ENCODE measurements at regions not wholly inside any gene's neighbourhood (a gene's known extent, or its start where the extent isn't known, plus 50 kb on each side); places are given as distances from the start of the nearest gene placed in this dataset.
"Not testable (repeated sequence)": the region's sequence is repeated elsewhere in the genome, so short reads cannot be mapped to it uniquely, and the experiment has no call there.

GRCh38 chr3:87548271-87548670 lies 271.9 kb upstream of the POU1F1 start:
- no peak overlapping the region for H2AFZ ChIP-seq (ENCODE audit: low read depth, low read length)
- no peak overlapping the region for H3K4ac ChIP-seq (ENCODE audit: low read depth in 1 of 2, low read length in 2 of 2)
- no peaks in the 10 kb centered on the region for H3K79me1 ChIP-seq (replicated peaks; ENCODE audit: low read length, poor library complexity, severe bottlenecking)
- no peak overlapping the region for H4K8ac ChIP-seq (ENCODE audit: low read length)
- no peak overlapping the region for H3K4me2 ChIP-seq (ENCODE audit: low read length, poor library complexity, severe bottlenecking)
- H3K4me1 ChIP-seq (ENCODE audit: control insufficient read depth, insufficient read depth, low read depth, low read length), result no peaks in the 10 kb centered on the region
- H3K27me3 ChIP-seq (ENCODE audit: control insufficient read depth in 1 of 2, insufficient read depth in 1 of 2, low read length in 2 of 2), result no peaks in the 10 kb centered on the region
- H3K23ac ChIP-seq (ENCODE audit: low read length in 2 of 2), result no peak overlapping the region
- H3K27ac ChIP-seq (ENCODE audit: low read length, poor library complexity, severe bottlenecking), result no peak overlapping the region
- no peak overlapping the region for H2BK5ac ChIP-seq (ENCODE audit: low read depth, low read length, poor library complexity, severe bottlenecking)
- no peak overlapping the region for H4K91ac ChIP-seq (ENCODE audit: low read length)
- no peak overlapping the region for H3K4me3 ChIP-seq (ENCODE audit: insufficient read depth in 1 of 2, low read depth in 1 of 2, low read length in 2 of 2)
- H2AK5ac ChIP-seq (ENCODE audit: low read length, severe bottlenecking), result no peak overlapping the region
- no peak overlapping the region for H3K9ac ChIP-seq (ENCODE audit: low read length)
- H3K36me3 ChIP-seq (ENCODE audit: control insufficient read depth in 1 of 2, insufficient read depth in 2 of 2, low read depth in 1 of 2, low read length in 2 of 2), result no peaks in the 10 kb centered on the region
- no peak overlapping the region for H2BK15ac ChIP-seq (ENCODE audit: low read depth, poor library complexity, severe bottlenecking)
- WGBS, result 52% methylated on average over 4 of the region's 4 CpGs
- no peaks in the 10 kb centered on the region for H3K9me3 ChIP-seq (ENCODE audit: control insufficient read depth, low read length)
- H2BK120ac ChIP-seq (ENCODE audit: low read depth, low read length), result no peak overlapping the region
- no peak overlapping the region for H3K14ac ChIP-seq (ENCODE audit: low read length in 2 of 2)
- DNase-seq, result no peak
- H2BK12ac ChIP-seq (ENCODE audit: low read length in 2 of 2), result no peak overlapping the region
- H3K18ac ChIP-seq (ENCODE audit: low read depth in 1 of 2, low read length in 2 of 2), result no peak overlapping the region

GRCh38 chr3:87546216-87546615 lies 269.8 kb upstream of the POU1F1 start:
- H3K4me3 ChIP-seq (ENCODE audit: insufficient read depth in 1 of 2, low read depth in 1 of 2, low read length in 2 of 2), result no peak overlapping the region
- no peak overlapping the region for H2AK5ac ChIP-seq (ENCODE audit: low read length, severe bottlenecking)
- no peak overlapping the region for H2AFZ ChIP-seq (ENCODE audit: low read depth, low read length)
- H3K18ac ChIP-seq (ENCODE audit: low read depth in 1 of 2, low read length in 2 of 2), result no peak overlapping the region
- no peak overlapping the region for H3K14ac ChIP-seq (ENCODE audit: low read length in 2 of 2)
- no peaks in the 10 kb centered on the region for H3K4me1 ChIP-seq (ENCODE audit: control insufficient read depth, insufficient read depth, low read depth, low read length)
- no peak overlapping the region for H3K27ac ChIP-seq (ENCODE audit: low read length, poor library complexity, severe bottlenecking)
- H3K9me3 ChIP-seq (ENCODE audit: control insufficient read depth, low read length), result no peaks in the 10 kb centered on the region
- H3K9ac ChIP-seq (ENCODE audit: low read length), result no peak overlapping the region
- no peaks in the 10 kb centered on the region for H3K36me3 ChIP-seq (ENCODE audit: control insufficient read depth in 1 of 2, insufficient read depth in 2 of 2, low read depth in 1 of 2, low read length in 2 of 2)
- H3K4me2 ChIP-seq (ENCODE audit: low read length, poor library complexity, severe bottlenecking), result no peak overlapping the region
- H3K79me1 ChIP-seq (replicated peaks; ENCODE audit: low read length, poor library complexity, severe bottlenecking), result no peaks in the 10 kb centered on the region
- H3K23ac ChIP-seq (ENCODE audit: low read length in 2 of 2), result no peak overlapping the region
- no peak overlapping the region for H2BK12ac ChIP-seq (ENCODE audit: low read length in 2 of 2)
- H3K4ac ChIP-seq (ENCODE audit: low read depth in 1 of 2, low read length in 2 of 2), result no peak overlapping the region
- no CpG with 5 or more reads among the region's 5 CpGs for WGBS
- no peak for DNase-seq
- H4K91ac ChIP-seq (ENCODE audit: low read length), result no peak overlapping the region
- H2BK120ac ChIP-seq (ENCODE audit: low read depth, low read length), result no peak overlapping the region
- no peaks in the 10 kb centered on the region for H3K27me3 ChIP-seq (ENCODE audit: control insufficient read depth in 1 of 2, insufficient read depth in 1 of 2, low read length in 2 of 2)
- H2BK5ac ChIP-seq (ENCODE audit: low read depth, low read length, poor library complexity, severe bottlenecking), result no peak overlapping the region
- H2BK15ac ChIP-seq (ENCODE audit: low read depth, poor library complexity, severe bottlenecking), result no peak overlapping the region
- H4K8ac ChIP-seq (ENCODE audit: low read length), result no peak overlapping the region

GRCh38 chr3:87543408-87543807 lies 267.0 kb upstream of the POU1F1 start:
- not testable (repeated sequence) for H3K18ac ChIP-seq (ENCODE audit: low read depth in 1 of 2, low read length in 2 of 2); H3K4me2 ChIP-seq (ENCODE audit: low read length, poor library complexity, severe bottlenecking); H2AK5ac ChIP-seq (ENCODE audit: low read length, severe bottlenecking); H3K9me3 ChIP-seq (ENCODE audit: control insufficient read depth, low read length); H2BK15ac ChIP-seq (ENCODE audit: low read depth, poor library complexity, severe bottlenecking); H2AFZ ChIP-seq (ENCODE audit: low read depth, low read length); H2BK12ac ChIP-seq (ENCODE audit: low read length in 2 of 2); H2BK120ac ChIP-seq (ENCODE audit: low read depth, low read length); H3K4me1 ChIP-seq (ENCODE audit: control insufficient read depth, insufficient read depth, low read depth, low read length); H3K23ac ChIP-seq (ENCODE audit: low read length in 2 of 2); H3K79me1 ChIP-seq (replicated peaks; ENCODE audit: low read length, poor library complexity, severe bottlenecking); H2BK5ac ChIP-seq (ENCODE audit: low read depth, low read length, poor library complexity, severe bottlenecking); H3K4ac ChIP-seq (ENCODE audit: low read depth in 1 of 2, low read length in 2 of 2); H3K36me3 ChIP-seq (ENCODE audit: control insufficient read depth in 1 of 2, insufficient read depth in 2 of 2, low read depth in 1 of 2, low read length in 2 of 2); H3K9ac ChIP-seq (ENCODE audit: low read length); H3K14ac ChIP-seq (ENCODE audit: low read length in 2 of 2); DNase-seq; H4K8ac ChIP-seq (ENCODE audit: low read length); H3K27ac ChIP-seq (ENCODE audit: low read length, poor library complexity, severe bottlenecking); H4K91ac ChIP-seq (ENCODE audit: low read length); H3K27me3 ChIP-seq (ENCODE audit: control insufficient read depth in 1 of 2, insufficient read depth in 1 of 2, low read length in 2 of 2); H3K4me3 ChIP-seq (ENCODE audit: insufficient read depth in 1 of 2, low read depth in 1 of 2, low read length in 2 of 2)
- WGBS, result 55% methylated on average over 2 of the region's 2 CpGs

- Histone ChIP-seq H2BK120ac (ENCODE audit: low read depth, low read length) (no peak overlapping the region), H3K4me2 (ENCODE audit: low read length, poor library complexity, severe bottlenecking) (no peak overlapping the region), H2BK15ac (ENCODE audit: low read depth, poor library complexity, severe bottlenecking) (no peak overlapping the region), H4K91ac (ENCODE audit: low read length) (no peak overlapping the region), H3K23ac (ENCODE audit: low read length in 2 of 2) (no peak overlapping the region), H3K4me1 (ENCODE audit: control insufficient read depth, insufficient read depth, low read depth, low read length) (no peaks in the 10 kb centered on the region), H3K9me3 (ENCODE audit: control insufficient read depth, low read length) (no peaks in the 10 kb centered on the region), H3K79me1 (replicated peaks; ENCODE audit: low read length, poor library complexity, severe bottlenecking) (no peaks in the 10 kb centered on the region), H3K27me3 (ENCODE audit: control insufficient read depth in 1 of 2, insufficient read depth in 1 of 2, low read length in 2 of 2) (no peaks in the 10 kb centered on the region), H2BK12ac (ENCODE audit: low read length in 2 of 2) (no peak overlapping the region), H4K8ac (ENCODE audit: low read length) (no peak overlapping the region), H3K14ac (ENCODE audit: low read length in 2 of 2) (no peak overlapping the region), H3K27ac (ENCODE audit: low read length, poor library complexity, severe bottlenecking) (no peak overlapping the region), H2AK5ac (ENCODE audit: low read length, severe bottlenecking) (no peak overlapping the region), H2AFZ (ENCODE audit: low read depth, low read length) (no peak overlapping the region), H2BK5ac (ENCODE audit: low read depth, low read length, poor library complexity, severe bottlenecking) (no peak overlapping the region), H3K18ac (ENCODE audit: low read depth in 1 of 2, low read length in 2 of 2) (no peak overlapping the region), H3K9ac (ENCODE audit: low read length) (no peak overlapping the region), H3K4ac (ENCODE audit: low read depth in 1 of 2, low read length in 2 of 2) (no peak overlapping the region), H3K4me3 (ENCODE audit: insufficient read depth in 1 of 2, low read depth in 1 of 2, low read length in 2 of 2) (no peak overlapping the region), H3K36me3 (ENCODE audit: control insufficient read depth in 1 of 2, insufficient read depth in 2 of 2, low read depth in 1 of 2, low read length in 2 of 2) (no peaks in the 10 kb centered on the region)
- 88% methylated on average over 2 of the region's 3 CpGs for WGBS
- DNase-seq, result no peak
Observed at GRCh38 chr3:87541723-87542122, 265.3 kb upstream of the POU1F1 start.
